Ureter (tissue), 1 donor: ENCODE measurements at regions not wholly inside any gene's neighbourhood (a gene's known extent, or its start where the extent isn't known, plus 50 kb on each side); places are given as distances from the start of the nearest gene placed in this dataset.

ENCODE experiments used
- DNase-seq: peaks from one replicate; pipeline ENCODE4 v3.0.0-alpha.2; 2020; ENCODE audit warnings: low spot score
- donor health status: DM: yes; HTN: yes; CAD: no.

GRCh38 chr20:50301165-50301564, 110.5 kb downstream of the CEBPB start:
- no peak for DNase-seq

- no peak for DNase-seq
Measured at GRCh38 chr20:50301712-50302111, 111.1 kb downstream of the CEBPB start.

- no peak for DNase-seq
Measured at GRCh38 chr20:50302341-50303057, 111.9 kb downstream of the CEBPB start.

GRCh38 chr20:50303573-50304500, 113.2 kb downstream of the CEBPB start:
- peak; percentile 85 for DNase-seq

GRCh38 chr20:50304501-50304856, 113.8 kb downstream of the CEBPB start:
- peak; percentile 66 for DNase-seq

GRCh38 chr20:50304923-50305635, 114.4 kb downstream of the CEBPB start:
- DNase-seq, result peak; percentile 74

GRCh38 chr20:50305636-50306477, 115.2 kb downstream of the CEBPB start:
- no peak for DNase-seq

GRCh38 chr20:50306478-50307423, 116.1 kb downstream of the CEBPB start:
- no peak for DNase-seq

GRCh38 chr20:50308166-50308512, 117.5 kb downstream of the CEBPB start:
- no peak for DNase-seq

GRCh38 chr20:50308513-50309279, 118.1 kb downstream of the CEBPB start:
- DNase-seq, result peak; percentile 85

GRCh38 chr20:50309280-50309763, 118.7 kb downstream of the CEBPB start:
- DNase-seq, result no peak

GRCh38 chr20:50309764-50310672, 119.4 kb downstream of the CEBPB start:
- DNase-seq, result no peak

- DNase-seq, result no peak
Measured at GRCh38 chr20:50310673-50311051, 120.0 kb downstream of the CEBPB start.

- DNase-seq, result no peak
Measured at GRCh38 chr20:50311308-50312001, 120.8 kb downstream of the CEBPB start.

GRCh38 chr20:50312002-50312681, 121.5 kb downstream of the CEBPB start:
- no peak for DNase-seq

- peak; percentile 83 for DNase-seq
Measured at GRCh38 chr20:50312682-50313521, 122.3 kb downstream of the CEBPB start.
